ENCODE measurements at regions not wholly inside any gene's neighbourhood (a gene's known extent, or its start where the extent isn't known, plus 50 kb on each side); places are given as distances from the start of the nearest gene placed in this dataset.

DNA sequence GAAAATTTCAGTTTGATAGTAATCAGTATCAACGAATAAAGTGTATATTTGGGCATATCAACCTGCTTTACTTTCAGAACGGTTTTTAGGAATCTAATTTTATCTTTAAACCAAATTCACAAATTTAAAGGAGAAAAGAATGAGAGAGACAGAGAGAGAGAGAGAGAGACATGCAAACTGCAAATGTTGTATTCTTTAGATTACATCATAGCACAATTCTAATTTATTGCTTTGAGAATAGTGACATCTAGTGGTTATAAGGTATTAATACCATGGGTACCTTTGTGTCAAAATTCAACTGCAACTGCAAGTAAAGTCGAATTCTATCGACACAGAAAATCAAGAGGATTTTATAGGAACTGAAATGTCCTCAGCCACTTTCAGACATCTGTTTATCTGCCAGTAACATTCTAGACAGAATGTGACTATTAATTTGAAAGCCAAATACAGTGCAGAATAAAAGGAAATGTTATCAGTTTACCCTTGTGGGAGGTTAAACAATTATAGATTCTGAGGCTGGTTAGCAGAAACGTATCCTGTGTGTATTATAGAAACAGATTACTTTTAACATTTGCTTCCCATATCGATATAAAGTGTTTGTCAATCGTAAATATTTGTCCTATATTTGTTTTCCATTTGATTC lies 529.8 kb upstream of the VRK2 start:
- peak; percentile 57 for DNase-seq (ENCODE audit: low spot score)

DNA sequence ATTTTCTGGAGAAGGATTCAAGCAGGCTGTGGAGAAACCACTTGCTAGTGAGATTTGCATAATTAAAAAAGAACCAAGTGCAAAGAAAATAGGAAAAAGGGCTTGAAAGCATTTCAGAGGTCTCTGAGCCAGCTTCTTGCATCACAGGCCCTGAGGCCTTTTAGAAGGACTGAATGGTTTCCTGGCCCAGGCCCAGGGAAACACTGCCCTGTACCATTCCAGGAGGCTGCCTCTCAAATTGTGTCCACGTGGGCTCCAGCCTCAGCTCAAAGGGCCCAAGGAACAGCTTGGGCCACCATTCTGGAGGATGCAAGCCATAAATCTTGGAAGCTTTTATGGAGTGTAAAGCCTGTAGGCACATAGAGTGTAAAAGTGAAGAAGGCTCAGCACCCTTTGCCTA lies 523.3 kb upstream of the VRK2 start:
- no peak for DNase-seq (ENCODE audit: low spot score)

DNA sequence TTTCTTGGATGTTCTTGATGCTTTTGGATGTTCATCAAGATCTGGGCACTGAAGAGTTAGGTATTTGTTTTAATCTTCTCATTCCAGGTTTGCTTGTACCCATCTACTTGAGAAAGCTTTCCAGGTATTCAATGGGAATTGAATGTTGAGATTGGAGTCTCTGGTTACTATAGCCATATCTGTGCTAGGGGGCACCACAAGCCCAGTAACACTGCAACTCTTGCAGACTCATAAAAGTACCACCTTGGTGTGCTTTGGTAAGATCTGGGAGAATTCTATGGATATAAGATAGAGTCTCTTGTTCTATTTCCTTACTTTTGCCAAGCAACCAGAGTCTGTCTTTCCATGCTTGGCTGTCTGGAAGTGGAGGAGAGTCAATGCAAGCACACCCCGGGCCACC lies 518.9 kb upstream of the VRK2 start:
- no peak for DNase-seq (ENCODE audit: low spot score)

DNA sequence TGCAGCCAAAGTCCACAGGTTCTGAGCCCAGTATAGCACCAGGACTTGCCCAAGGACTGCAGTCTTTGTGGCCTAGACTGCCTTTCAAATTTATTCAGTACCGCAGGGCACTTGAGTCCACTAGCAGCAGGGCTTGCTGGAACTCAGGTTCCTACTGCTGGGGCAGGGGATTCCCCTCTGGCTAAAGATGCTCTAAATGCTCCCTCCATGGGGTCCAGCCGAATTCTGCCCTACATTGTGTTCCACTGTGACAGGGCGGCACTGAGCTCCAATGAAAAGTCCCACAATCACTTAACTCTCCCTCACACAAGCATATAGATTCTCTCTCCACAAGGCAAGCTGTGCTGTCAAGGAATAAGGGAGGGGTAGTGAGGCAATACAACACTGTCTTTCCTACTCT lies 518.1 kb upstream of the VRK2 start:
- no peak for DNase-seq (ENCODE audit: low spot score)

DNA sequence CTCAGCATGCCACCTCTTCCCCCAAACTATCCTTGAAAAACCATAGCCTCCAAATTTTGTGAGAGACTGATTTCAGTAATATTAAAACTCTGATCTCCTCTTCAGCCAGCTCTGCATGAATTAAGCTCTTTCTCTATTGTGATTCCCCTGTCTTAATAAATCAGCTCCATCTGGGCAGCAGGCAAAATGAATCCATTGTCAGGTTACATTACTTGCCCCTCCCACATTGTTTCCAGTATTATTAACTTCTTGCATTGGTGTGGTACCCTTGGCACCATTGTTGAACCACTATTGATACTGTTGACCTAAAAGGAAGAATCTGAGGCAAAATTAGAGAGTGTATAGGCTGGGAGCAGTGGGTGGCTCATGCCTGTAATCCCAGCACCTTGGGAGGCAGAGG lies 512.2 kb upstream of the VRK2 start:
- no peak for DNase-seq (ENCODE audit: low spot score)

- no peak for DNase-seq (ENCODE audit: low spot score)
Measured at GRCh38 chr2:57536535-57537231, 509.9 kb upstream of the VRK2 start.

DNA sequence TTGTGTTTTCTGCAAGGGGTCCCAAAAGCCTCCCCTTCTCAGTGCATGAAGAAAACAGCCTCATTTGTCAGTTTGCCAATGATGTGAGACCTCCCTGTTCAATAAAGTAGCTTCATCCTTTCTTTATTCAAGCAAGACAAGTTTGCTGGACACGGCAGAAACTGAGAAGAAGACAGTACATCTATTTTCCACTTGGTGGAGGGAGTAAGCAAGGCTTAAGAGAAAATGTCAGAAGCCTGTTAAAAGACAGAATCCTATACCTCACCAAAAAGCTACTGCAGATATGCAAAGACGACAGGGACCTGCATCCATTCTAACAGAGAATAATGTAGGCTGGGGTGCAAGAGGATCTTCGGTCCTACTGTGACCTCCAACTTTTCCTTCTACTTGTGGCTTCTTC lies 506.8 kb upstream of the VRK2 start:
- DNase-seq (ENCODE audit: low spot score), result no peak

GRCh38 chr2:57542081-57542480 lies 504.5 kb upstream of the VRK2 start:
- no peak for DNase-seq (ENCODE audit: low spot score)

DNA sequence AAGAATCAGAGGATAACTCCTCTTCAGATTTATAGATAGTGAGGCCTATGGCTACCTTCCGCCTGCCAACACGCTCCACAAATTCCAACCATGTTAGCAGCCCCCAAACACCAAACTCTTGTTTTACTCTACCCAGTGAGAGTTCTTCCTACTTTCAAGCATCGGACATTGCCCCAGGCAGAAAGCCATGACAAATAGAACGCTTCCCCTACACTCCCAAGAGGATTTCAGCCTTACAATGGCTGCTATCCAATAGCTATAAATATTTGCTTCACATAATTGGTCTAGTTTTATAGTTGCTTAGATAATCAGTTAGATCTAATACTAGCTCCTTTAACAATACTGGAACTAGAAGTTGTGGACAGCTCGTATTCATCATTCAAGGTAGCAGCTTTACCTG lies 503.4 kb upstream of the VRK2 start:
- DNase-seq (ENCODE audit: low spot score), result peak; percentile 8

DNA sequence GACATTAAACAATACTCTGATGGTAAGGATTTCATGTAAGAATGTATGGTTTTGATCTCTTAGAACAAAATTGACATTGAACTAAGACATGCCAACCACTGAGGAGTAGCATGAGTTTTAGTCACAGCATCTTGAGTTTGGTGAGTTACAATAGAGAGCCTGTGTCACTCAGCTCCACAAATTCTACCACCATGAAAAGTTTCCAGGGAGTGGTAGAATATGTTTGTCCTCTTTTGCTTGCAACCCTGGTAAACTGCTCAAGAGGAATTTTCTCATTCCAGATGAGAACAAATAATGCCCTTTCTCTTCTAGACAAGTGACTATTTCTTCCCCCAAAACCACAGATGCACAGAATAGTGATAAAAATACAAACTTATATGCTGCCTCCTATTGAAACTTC lies 502.0 kb upstream of the VRK2 start:
- DNase-seq (ENCODE audit: low spot score), result peak; percentile 45

- no peak for DNase-seq (ENCODE audit: low spot score)
Measured at GRCh38 chr2:57546478-57546877, 500.1 kb upstream of the VRK2 start.

DNA sequence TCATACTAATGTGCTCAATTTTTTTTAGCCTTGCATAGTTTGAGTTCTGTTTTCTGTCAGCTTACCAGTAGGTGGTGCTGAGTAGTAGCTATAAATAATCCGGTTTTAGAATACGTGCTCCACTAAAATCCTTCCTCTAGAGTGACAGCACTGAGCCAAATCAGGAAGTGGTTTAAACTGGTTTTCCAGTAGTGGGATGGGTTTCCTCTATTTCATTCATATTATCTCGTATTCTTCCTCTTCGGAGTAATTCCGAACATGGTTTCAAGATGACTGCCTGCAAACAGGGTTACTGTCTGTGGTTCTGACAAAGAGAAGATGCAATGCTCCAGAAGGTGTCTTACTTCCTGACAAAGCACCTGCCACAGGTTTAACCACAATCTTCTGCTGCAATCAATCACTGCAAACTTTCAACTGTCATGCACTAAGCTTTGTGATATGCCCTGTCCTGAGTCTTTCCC lies 496.9 kb upstream of the VRK2 start:
- peak; percentile 42 for DNase-seq (ENCODE audit: low spot score)

GRCh38 chr2:57550912-57551311 lies 495.7 kb upstream of the VRK2 start:
- DNase-seq (ENCODE audit: low spot score), result no peak

GRCh38 chr2:57552885-57553284 lies 493.7 kb upstream of the VRK2 start:
- no peak for DNase-seq (ENCODE audit: low spot score)

DNA sequence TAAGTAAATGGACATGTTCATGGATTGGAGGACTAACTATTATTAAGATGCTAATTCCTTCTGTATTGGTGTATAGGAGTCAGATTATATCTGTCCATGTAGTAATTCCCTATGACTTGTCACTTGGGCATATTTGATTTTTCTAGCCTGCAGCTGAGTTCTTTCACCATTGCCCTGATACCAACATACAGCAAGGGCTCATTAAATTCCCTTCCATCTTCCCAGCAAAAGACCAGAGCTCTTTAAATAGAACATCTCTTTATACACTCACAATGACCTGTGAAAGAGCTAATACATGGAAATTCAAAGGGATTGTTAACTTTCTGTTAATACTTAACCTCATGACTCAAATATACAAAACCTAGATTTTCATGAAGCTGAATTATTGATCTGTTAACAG lies 492.3 kb upstream of the VRK2 start:
- DNase-seq (ENCODE audit: low spot score), result no peak

- DNase-seq (ENCODE audit: low spot score), result no peak
Measured at GRCh38 chr2:57558312-57558711, 488.3 kb upstream of the VRK2 start.

DNA sequence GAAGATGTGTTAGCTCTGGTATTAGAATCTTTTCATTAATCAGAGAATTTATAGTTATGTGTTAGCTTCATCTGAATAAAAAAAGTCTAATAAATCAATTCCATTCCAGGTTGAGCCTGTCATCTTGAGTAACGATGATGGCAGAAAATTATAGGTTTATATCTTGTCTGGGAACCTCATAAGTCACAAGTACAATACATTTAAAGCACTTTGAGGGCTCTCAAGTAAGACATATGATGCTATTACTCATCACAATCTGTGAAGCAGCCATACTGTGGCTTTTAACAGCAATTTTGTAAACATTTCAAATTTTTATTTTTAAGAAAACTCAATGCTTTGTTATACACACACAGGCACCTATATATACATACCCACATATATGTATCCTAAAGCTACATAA lies 484.1 kb upstream of the VRK2 start:
- no peak for DNase-seq (ENCODE audit: low spot score)

GRCh38 chr2:57563015-57563414 lies 483.6 kb upstream of the VRK2 start:
- no peak for DNase-seq (ENCODE audit: low spot score)

- DNase-seq (ENCODE audit: low spot score), result no peak
Measured at GRCh38 chr2:57567245-57567644, 479.4 kb upstream of the VRK2 start.

GRCh38 chr2:57569396-57569795 lies 477.2 kb upstream of the VRK2 start:
- peak; percentile 3 for DNase-seq (ENCODE audit: low spot score)

GRCh38 chr2:57570961-57571360 lies 475.6 kb upstream of the VRK2 start:
- DNase-seq (ENCODE audit: low spot score), result no peak

DNA sequence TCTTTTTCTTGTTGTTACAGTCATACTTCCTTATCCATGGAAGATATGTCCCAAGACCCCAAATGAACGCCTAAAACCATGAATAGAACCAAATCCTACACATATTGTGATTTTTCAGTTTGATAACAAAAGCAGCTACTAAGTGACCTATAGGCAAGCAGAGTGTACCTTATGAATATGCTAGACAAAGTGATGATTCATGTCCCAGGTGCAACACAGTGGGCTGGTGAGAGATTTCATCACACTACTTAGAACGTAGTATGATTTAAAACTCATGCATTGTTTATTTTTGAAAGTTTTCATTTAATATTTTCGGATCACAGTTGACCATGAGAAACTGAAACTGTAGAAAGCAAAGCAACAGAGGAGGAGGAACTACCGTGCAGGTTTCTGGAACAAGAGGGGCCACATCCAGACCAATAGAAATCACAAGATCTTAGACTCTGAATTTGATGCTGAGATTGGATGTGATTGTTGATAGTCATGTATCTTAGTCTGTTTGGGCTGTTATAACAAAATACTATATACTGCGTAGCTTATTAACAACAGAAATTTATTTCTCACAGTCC lies 470.8 kb upstream of the VRK2 start:
- no peak for DNase-seq (ENCODE audit: low spot score)

DNA sequence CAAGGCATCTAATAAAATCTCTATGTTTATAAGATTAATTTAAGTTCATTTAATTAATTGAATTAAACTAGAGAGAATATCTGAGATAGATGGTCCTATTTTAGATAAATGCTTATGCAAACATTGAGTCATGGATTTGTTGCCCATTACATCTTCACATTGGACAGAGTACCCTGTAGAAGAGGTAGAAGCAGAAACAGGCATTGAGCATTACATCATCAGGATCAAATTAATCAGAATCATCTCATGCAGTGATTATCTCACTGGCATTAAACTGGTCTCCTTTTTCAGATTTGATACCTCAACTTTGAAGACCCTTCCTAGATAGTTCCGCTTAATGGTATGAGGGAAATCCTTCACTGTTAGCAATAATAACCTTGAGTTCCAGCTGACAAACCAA lies 469.6 kb upstream of the VRK2 start:
- no peak for DNase-seq (ENCODE audit: low spot score)

DNA sequence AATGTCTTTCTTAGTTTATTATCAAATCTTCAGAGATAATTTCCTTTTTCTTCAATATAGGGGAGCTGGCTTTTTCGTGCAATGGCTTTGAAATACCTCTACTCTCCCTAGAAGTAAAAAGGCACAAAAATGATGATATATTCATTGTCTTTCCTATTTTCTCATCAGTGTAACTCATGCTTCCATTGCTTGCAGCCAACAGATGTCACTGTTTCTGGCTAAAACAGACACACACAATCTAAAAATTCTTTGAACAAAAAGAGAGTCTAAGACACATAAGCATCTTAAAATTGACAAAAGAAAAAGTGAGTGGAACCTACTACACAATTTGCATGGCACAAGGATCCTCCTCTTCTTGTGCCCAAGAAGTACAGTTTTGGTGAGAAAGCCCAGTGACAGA lies 448.7 kb upstream of the VRK2 start:
- no peak for DNase-seq (ENCODE audit: low spot score)

All from COLO829 (cell line).